ENCODE measurements at regions not wholly inside any gene's neighbourhood (a gene's known extent, or its start where the extent isn't known, plus 50 kb on each side); places are given as distances from the start of the nearest gene placed in this dataset.

DNA sequence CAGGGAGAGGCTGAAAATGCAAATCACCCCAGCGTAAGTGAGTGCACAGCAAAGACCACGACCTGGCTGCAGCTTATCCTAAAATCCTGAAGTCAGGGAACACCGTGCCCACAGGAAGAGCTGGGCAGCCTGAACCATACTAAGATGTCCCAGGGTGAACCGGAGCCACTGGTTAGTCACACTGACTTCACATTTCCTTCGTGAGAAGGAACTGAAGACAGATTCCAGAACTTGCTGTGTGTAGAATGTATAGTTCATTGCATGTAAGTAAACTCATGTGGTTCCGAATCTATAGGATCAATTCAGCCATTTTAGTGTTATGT is 84.6 kb upstream of the NDUFV2 start:
- H3K4me3 Mint-ChIP-seq (ENCODE audit: low read depth, unreplicated experiment) = peak overlapping the region; percentile 60
- DNase-seq = no peak
- no peaks in the 10 kb centered on the region for H3K27me3 Mint-ChIP-seq (ENCODE audit: unreplicated experiment)
- H3K4me1 Mint-ChIP-seq (ENCODE audit: low read depth, unreplicated experiment) = peaks cover 11% of the 10 kb centered on the region
- H3K36me3 Mint-ChIP-seq (ENCODE audit: insufficient read depth, unreplicated experiment) = no peaks in the 10 kb centered on the region
- no TSS peak for BruUV-seq (replicated peaks)
- TF ChIP-seq, protein P1, sequence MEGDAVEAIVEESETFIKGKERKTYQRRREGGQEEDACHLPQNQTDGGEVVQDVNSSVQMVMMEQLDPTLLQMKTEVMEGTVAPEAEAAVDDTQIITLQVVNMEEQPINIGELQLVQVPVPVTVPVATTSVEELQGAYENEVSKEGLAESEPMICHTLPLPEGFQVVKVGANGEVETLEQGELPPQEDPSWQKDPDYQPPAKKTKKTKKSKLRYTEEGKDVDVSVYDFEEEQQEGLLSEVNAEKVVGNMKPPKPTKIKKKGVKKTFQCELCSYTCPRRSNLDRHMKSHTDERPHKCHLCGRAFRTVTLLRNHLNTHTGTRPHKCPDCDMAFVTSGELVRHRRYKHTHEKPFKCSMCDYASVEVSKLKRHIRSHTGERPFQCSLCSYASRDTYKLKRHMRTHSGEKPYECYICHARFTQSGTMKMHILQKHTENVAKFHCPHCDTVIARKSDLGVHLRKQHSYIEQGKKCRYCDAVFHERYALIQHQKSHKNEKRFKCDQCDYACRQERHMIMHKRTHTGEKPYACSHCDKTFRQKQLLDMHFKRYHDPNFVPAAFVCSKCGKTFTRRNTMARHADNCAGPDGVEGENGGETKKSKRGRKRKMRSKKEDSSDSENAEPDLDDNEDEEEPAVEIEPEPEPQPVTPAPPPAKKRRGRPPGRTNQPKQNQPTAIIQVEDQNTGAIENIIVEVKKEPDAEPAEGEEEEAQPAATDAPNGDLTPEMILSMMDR (IDR thresholded peaks at IDR 0.05; ENCODE audit: unreplicated experiment) = no peak
- H3K9me3 Mint-ChIP-seq (ENCODE audit: low read depth, unreplicated experiment) = no peaks in the 10 kb centered on the region
- CTCF ChIA-PET = interaction anchor here (0.6 kb wide), 1 partner anchor 87 kb away, joined by 3 read pairs; no protein-coding TSS in a partner anchor
- intact Hi-C loops (cut with micrococcal nuclease; ENCODE audit: unreplicated experiment) = no loop called here
- H3K27ac Mint-ChIP-seq (ENCODE audit: unreplicated experiment) = peak overlapping the region; percentile 15

DNA sequence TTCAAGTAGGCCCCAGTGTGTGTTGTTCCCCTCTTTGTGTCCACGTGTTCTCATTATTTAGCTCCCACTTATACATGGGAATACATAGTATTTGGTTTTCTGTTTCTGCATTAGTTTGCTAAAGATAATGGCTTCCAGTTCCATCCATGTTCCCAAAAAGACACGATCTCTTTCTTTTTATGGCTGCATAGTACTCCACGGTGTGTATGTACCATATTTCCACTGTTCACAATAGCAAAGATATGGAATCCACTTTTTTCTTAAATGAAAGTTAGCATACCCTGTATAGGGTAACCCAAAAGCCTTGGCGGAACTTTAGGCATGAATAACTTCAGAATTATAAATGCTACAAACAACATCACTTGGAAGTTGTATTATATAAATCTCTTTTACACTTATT is 83.4 kb upstream of the NDUFV2 start:
- Mint-ChIP-seq H3K4me1 (ENCODE audit: low read depth, unreplicated experiment) (peaks cover 11% of the 10 kb centered on the region), H3K9me3 (ENCODE audit: low read depth, unreplicated experiment) (no peaks in the 10 kb centered on the region), H3K27ac (ENCODE audit: unreplicated experiment) (no peak overlapping the region), H3K36me3 (ENCODE audit: insufficient read depth, unreplicated experiment) (no peaks in the 10 kb centered on the region), H3K4me3 (ENCODE audit: low read depth, unreplicated experiment) (no peak overlapping the region), H3K27me3 (ENCODE audit: unreplicated experiment) (no peaks in the 10 kb centered on the region)
- intact Hi-C loops (cut with micrococcal nuclease; ENCODE audit: unreplicated experiment) = no loop called here
- DNase-seq = no peak
- CTCF ChIA-PET = no interaction called here
- BruUV-seq (replicated peaks) = no TSS peak
- TF ChIP-seq, protein P1 (IDR thresholded peaks at IDR 0.05; ENCODE audit: unreplicated experiment) = no peak

DNA sequence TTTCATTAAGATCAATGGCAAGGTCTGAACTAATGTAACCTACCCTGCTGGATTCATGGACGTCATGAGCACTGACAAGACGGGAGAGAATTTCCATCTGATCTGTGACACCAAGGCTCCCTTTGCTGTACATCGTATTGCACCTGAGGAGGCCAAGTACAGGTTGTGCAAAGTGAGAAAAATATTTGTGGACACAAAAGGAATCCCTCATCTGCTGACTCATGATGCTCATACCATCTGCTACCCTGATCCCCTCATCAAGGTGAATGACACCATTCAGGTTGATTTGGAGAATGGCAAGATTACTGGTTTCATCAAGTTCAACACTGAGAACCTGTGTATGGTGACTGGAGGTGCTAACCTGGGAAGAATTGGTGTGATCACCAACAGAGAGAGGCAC is 82.3 kb upstream of the NDUFV2 start:
- intact Hi-C loops (cut with micrococcal nuclease; ENCODE audit: unreplicated experiment) = no loop called here
- no TSS peak for BruUV-seq (replicated peaks)
- Mint-ChIP-seq H3K27me3 (ENCODE audit: unreplicated experiment) (no peaks in the 10 kb centered on the region), H3K4me1 (ENCODE audit: low read depth, unreplicated experiment) (peaks cover 11% of the 10 kb centered on the region), H3K36me3 (ENCODE audit: insufficient read depth, unreplicated experiment) (no peaks in the 10 kb centered on the region), H3K9me3 (ENCODE audit: low read depth, unreplicated experiment) (no peaks in the 10 kb centered on the region), H3K4me3 (ENCODE audit: low read depth, unreplicated experiment) (no peak overlapping the region), H3K27ac (ENCODE audit: unreplicated experiment) (no peak overlapping the region)
- DNase-seq = no peak
- CTCF ChIA-PET = no interaction called here
- TF ChIP-seq, protein P1 (IDR thresholded peaks at IDR 0.05; ENCODE audit: unreplicated experiment) = no peak

DNA sequence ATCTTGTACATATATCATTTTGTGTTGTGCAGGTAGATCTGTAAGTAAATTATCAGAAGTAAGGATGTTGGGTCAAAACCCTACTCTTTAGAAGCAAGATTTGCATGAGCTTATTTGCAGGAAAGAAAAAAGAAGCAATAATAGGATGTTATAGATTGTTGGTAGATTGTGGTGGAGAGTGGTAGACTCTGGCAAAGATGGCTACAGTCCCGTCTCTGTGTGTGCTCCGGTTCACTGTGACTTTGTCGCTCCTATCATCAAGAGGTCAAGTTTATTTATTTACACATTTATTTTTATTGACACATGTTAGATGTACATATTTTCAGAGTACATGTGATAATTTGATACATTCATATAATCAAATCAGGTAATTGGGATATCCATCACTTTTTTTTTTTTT is 81.0 kb upstream of the NDUFV2 start:
- CTCF ChIA-PET = interaction anchor here (0.6 kb wide), 1 partner anchor 165 kb away, joined by 3 read pairs; no protein-coding TSS in a partner anchor

More for the DNA sequence above, 81.0 kb upstream of the NDUFV2 start:
- Mint-ChIP-seq H3K9me3 (ENCODE audit: low read depth, unreplicated experiment) (no peaks in the 10 kb centered on the region), H3K4me3 (ENCODE audit: low read depth, unreplicated experiment) (no peak overlapping the region), H3K4me1 (ENCODE audit: low read depth, unreplicated experiment) (peaks cover 11% of the 10 kb centered on the region), H3K27me3 (ENCODE audit: unreplicated experiment) (no peaks in the 10 kb centered on the region), H3K36me3 (ENCODE audit: insufficient read depth, unreplicated experiment) (no peaks in the 10 kb centered on the region), H3K27ac (ENCODE audit: unreplicated experiment) (no peak overlapping the region)
- no TSS peak for BruUV-seq (replicated peaks)
- no peak for DNase-seq
- intact Hi-C loops (cut with micrococcal nuclease; ENCODE audit: unreplicated experiment) = no loop called here
- TF ChIP-seq, protein P1 (IDR thresholded peaks at IDR 0.05; ENCODE audit: unreplicated experiment) = no peak

Measured in Calu3 (cell line).